OCI-LY7 (cell line): ENCODE measurements at regions not wholly inside any gene's neighbourhood (a gene's known extent, or its start where the extent isn't known, plus 50 kb on each side); places are given as distances from the start of the nearest gene placed in this dataset.

Source experiments
- BruUV-seq: library from RNA; stranded (reverse); fragments of 400-500 nt; replicated peaks from 2 replicates; lab custom pipeline; 2021; lab: Mats Ljungman, UMichigan
- CTCF ChIA-PET: fragments of 300-600 bp; sonication (Branson Sonifier 250); formaldehyde crosslinking; loops from one replicate; lab custom pipeline; 2022; ENCODE audit warnings: antibody characterized with exemption; ENCODE audit not compliant: unreplicated experiment; lab: Charles Lee
- POLR2A ChIA-PET: fragments of 300-600 bp; sonication (Branson Sonifier 250); formaldehyde crosslinking; loops from one replicate; lab custom pipeline; 2022; ENCODE audit warnings: antibody characterized with exemption; lab: Charles Lee
- DNase-seq: peaks from one replicate; pipeline ENCODE4 v3.0.0-alpha.2; 2015; ENCODE audit warnings: low spot score
- H2AFZ ChIP-seq: fragments of 200-600 bp; sonication (generic), shearing (Covaris generic); 2 replicates; pipeline ENCODE4 v1.6.1; 2014; ENCODE audit warnings: mild to moderate bottlenecking, antibody characterized with exemption, low read length, moderate library complexity
- H3K27ac ChIP-seq: fragments of 200-600 bp; sonication (generic); 2 replicates; pipeline ENCODE4 v1.5.1; 2014; ENCODE audit warnings: mixed run types, low read depth, mild to moderate bottlenecking, moderate library complexity, low read length, inconsistent platforms; ENCODE audit not compliant: poor library complexity, severe bottlenecking
- H3K36me3 ChIP-seq: fragments of 200-600 bp; sonication (generic); 2 replicates; pipeline ENCODE4 v1.6.1; 2014; ENCODE audit warnings: mild to moderate bottlenecking, antibody characterized with exemption, low read length, moderate library complexity, mixed read lengths; ENCODE audit not compliant: insufficient read depth
- H3K4me1 ChIP-seq: fragments of 200-600 bp; sonication (generic); 2 replicates; pipeline ENCODE4 v1.5.1; 2014; ENCODE audit warnings: mild to moderate bottlenecking, low read length; ENCODE audit not compliant: insufficient read depth, poor library complexity, severe bottlenecking
- H3K4me2 ChIP-seq: fragments of 200-600 bp; sonication (generic); 2 replicates; pipeline ENCODE4 v1.6.1; 2014; ENCODE audit warnings: mild to moderate bottlenecking, low read length
- H3K4me3 ChIP-seq: fragments of 200-600 bp; sonication (generic); 2 replicates; pipeline ENCODE4 v1.5.1; 2014; ENCODE audit warnings: mild to moderate bottlenecking, low read depth, low read length; ENCODE audit not compliant: poor library complexity, severe bottlenecking
- H3K79me2 ChIP-seq: fragments of 200-600 bp; sonication (generic); 2 replicates; pipeline ENCODE4 v1.6.1; 2016; ENCODE audit warnings: low read depth, mild to moderate bottlenecking, low read length, moderate library complexity, mixed read lengths; ENCODE audit not compliant: insufficient read depth
- H3K9me2 ChIP-seq: fragments of 200-600 bp; sonication (generic); 2 replicates; pipeline ENCODE4 v1.6.1; 2016; ENCODE audit warnings: mild to moderate bottlenecking, low read length, mixed read lengths; ENCODE audit not compliant: insufficient read depth
- H3K9me3 ChIP-seq: fragments of 200-600 bp; sonication (generic); 2 replicates; pipeline ENCODE4 v1.6.1; 2014; ENCODE audit warnings: mild to moderate bottlenecking, mixed run types, low read length, mixed read lengths
- H4K20me1 ChIP-seq: fragments of 200-600 bp; sonication (generic); 2 replicates; pipeline ENCODE4 v1.6.1; 2014; ENCODE audit warnings: mild to moderate bottlenecking, antibody characterized with exemption, low read length, moderate library complexity, mixed read lengths; ENCODE audit not compliant: insufficient read depth
- EZH2phosphoT487 ChIP-seq: fragments of 200-600 bp; sonication (generic); IDR thresholded peaks from 2 replicates; pipeline ENCODE4 v1.6.1; 2018; ENCODE audit warnings: low read depth, borderline replicate concordance, mild to moderate bottlenecking, mixed run types, antibody characterized with exemption, low read length, moderate library complexity, mixed read lengths
- intact Hi-C: fragments of 100-400 bp; cut with micrococcal nuclease; formaldehyde crosslinking; loops from one replicate; pipeline ENCODE4 v1.10.0; 2022; ENCODE audit not compliant: unreplicated experiment
- TF ChIP-seq, protein P1 (sequence below): fragments of 200-600 bp; sonication (generic); conservative IDR thresholded peaks from 2 replicates; pipeline ENCODE4 v1.5.1; 2014; ENCODE audit warnings: mild to moderate bottlenecking, antibody characterized with exemption, low read length, moderate library complexity, mixed read lengths

DNA sequence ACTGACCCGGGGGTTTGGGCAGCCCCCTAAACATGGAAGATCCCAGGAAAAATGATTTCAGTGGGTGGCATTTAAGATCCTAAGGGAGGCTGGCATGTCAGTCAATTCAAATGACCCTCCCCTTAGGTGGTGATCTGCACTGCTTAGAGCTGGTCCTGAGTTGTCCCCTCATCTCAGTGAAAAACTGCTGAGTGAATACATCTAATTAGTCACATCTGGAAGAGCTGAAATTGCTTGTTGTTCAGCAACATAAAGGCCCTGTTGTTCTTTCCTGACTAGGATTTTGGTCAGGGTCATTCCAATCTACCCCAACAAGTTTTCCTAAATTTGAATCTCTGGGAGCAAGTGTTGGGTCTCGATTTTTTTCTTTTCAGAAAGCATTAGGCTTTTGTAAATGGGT lies 126.4 kb downstream of the LCA5 start:
- POLR2A ChIA-PET: interaction anchor here (0.7 kb wide), 1 partner anchor 152 kb away, joined by 3 read pairs; no protein-coding TSS in a partner anchor
- TF ChIP-seq, protein P1, sequence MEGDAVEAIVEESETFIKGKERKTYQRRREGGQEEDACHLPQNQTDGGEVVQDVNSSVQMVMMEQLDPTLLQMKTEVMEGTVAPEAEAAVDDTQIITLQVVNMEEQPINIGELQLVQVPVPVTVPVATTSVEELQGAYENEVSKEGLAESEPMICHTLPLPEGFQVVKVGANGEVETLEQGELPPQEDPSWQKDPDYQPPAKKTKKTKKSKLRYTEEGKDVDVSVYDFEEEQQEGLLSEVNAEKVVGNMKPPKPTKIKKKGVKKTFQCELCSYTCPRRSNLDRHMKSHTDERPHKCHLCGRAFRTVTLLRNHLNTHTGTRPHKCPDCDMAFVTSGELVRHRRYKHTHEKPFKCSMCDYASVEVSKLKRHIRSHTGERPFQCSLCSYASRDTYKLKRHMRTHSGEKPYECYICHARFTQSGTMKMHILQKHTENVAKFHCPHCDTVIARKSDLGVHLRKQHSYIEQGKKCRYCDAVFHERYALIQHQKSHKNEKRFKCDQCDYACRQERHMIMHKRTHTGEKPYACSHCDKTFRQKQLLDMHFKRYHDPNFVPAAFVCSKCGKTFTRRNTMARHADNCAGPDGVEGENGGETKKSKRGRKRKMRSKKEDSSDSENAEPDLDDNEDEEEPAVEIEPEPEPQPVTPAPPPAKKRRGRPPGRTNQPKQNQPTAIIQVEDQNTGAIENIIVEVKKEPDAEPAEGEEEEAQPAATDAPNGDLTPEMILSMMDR: no peak
- no peak for TF ChIP-seq EZH2phosphoT487

DNA sequence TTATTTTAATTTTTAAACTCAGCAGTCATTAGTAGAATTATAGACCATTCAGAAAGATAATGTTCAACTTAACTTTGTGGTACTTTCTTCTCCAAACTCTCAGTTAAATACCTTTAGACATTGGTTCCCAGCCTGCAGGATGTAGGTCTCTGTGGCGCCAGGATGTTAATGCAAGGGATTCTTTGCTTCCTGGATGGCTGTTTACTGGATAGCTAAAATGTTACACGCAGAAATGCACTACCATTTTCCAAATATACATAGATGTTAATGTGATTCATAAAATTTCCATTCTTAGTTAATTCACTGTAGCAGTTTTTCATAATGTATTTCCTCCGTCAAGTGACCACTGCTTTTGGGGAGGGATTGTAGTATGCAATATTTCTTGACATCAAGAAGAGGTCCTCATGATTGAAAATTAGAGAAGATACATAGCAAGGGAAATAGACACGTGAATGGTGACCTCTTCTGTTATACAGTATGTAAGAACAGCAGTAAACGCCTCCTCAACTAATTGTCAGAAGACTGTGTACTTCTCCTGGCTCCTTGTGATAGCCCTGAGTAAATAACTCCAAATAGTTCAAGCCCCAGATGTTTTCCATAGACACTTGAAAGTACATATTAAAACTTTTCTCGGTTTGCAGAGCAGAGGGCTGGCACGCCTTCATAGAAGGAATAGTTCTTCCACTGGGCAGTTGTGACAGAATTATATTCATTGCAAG lies 128.8 kb downstream of the LCA5 start:
- Histone ChIP-seq H3K79me2 (no peaks in the 10 kb centered on the region), H3K4me1 (no peaks in the 10 kb centered on the region), H3K36me3 (no peaks in the 10 kb centered on the region), H3K9me3 (no peaks in the 10 kb centered on the region), H2AFZ (no peak overlapping the region), H3K4me2 (no peak overlapping the region), H3K27ac (no peak overlapping the region), H3K4me3 (no peak overlapping the region), H3K9me2 (no peaks in the 10 kb centered on the region), H4K20me1 (no peaks in the 10 kb centered on the region)
- POLR2A ChIA-PET: no interaction called here
- DNase-seq: no peak
- BruUV-seq: no TSS peak
- CTCF ChIA-PET: no interaction called here
- no peak for TF ChIP-seq EZH2phosphoT487
- TF ChIP-seq, protein P1: no peak
- intact Hi-C loops: no loop called here

More for the DNA sequence above, 126.4 kb downstream of the LCA5 start:
- H3K4me3 ChIP-seq: no peak overlapping the region
- H3K27ac ChIP-seq: no peak overlapping the region
- no peaks in the 10 kb centered on the region for H4K20me1 ChIP-seq
- H3K9me3 ChIP-seq: no peaks in the 10 kb centered on the region
- H2AFZ ChIP-seq: no peak overlapping the region
- no peak for DNase-seq
- CTCF ChIA-PET: no interaction called here
- no peaks in the 10 kb centered on the region for H3K9me2 ChIP-seq
- BruUV-seq: no TSS peak
- H3K4me1 ChIP-seq: no peaks in the 10 kb centered on the region
- intact Hi-C loops: no loop called here
- no peaks in the 10 kb centered on the region for H3K79me2 ChIP-seq
- no peaks in the 10 kb centered on the region for H3K36me3 ChIP-seq
- no peak overlapping the region for H3K4me2 ChIP-seq

DNA sequence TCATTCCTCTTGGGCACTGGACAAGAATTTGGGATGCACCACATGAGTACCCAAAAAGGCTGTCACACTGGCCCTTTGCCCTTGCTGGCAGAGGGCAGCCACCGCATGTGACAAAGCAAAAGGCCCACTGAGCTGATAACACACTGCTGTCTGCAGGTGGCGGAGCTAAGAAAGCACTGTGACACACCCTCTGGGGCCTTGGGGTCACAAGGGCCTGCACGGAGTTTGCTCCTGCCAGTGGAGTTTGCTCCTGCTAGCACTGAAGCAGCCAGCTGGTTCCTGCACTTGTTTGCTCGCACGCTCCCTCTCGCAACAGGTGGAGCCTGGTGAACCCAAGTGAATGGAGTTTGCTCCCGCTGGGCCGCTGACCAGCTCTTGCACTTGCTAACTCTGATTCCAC lies 132.6 kb downstream of the LCA5 start:
- Histone ChIP-seq H3K36me3 (no peaks in the 10 kb centered on the region), H4K20me1 (no peaks in the 10 kb centered on the region), H2AFZ (no peak overlapping the region), H3K4me1 (no peaks in the 10 kb centered on the region), H3K27ac (no peak overlapping the region), H3K4me3 (no peak overlapping the region), H3K4me2 (no peak overlapping the region), H3K9me2 (no peaks in the 10 kb centered on the region), H3K79me2 (no peaks in the 10 kb centered on the region), H3K9me3 (no peaks in the 10 kb centered on the region)
- no TSS peak for BruUV-seq
- CTCF ChIA-PET: no interaction called here
- TF ChIP-seq EZH2phosphoT487: no peak
- TF ChIP-seq, protein P1: no peak
- DNase-seq: no peak
- intact Hi-C loops: no loop called here
- POLR2A ChIA-PET: no interaction called here
